ENCODE measurements at regions not wholly inside any gene's neighbourhood (a gene's known extent, or its start where the extent isn't known, plus 50 kb on each side); places are given as distances from the start of the nearest gene placed in this dataset.

DNA sequence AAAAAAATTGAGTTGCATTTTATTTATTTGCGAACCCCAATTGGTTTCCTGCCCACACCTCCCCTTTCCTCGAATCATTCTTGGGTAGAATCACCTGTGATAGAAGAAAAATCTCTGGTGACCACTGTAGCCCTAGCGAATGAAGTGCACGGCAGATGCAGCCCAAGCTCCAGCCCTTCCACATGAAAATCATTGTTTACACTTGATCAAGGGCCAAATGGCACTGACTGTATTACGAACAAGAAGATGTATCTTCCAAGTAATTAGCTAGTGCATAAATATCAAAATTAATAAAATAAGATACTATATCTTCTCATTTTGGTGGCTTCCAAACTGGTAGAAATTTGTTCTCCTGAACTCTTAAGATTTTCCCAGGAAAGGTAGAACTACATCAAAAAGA lies 93.4 kb upstream of the ARID1B start:
- no peaks in the 10 kb centered on the region for H3K36me3 Mint-ChIP-seq (ENCODE audit: low read depth)
- Histone ChIP-seq H2AFZ (no peak overlapping the region), H3K4me1 (ENCODE audit: insufficient read depth) (peaks cover 14% of the 10 kb centered on the region), H3K79me2 (replicated peaks; ENCODE audit: insufficient read depth) (no peaks in the 10 kb centered on the region), H3K27ac (ENCODE audit: low read depth) (no peak overlapping the region), H3K4me2 (no peak overlapping the region), H3K27me3 (ENCODE audit: insufficient read depth) (peaks cover 8% of the 10 kb centered on the region), H3K36me3 (ENCODE audit: insufficient read depth) (no peaks in the 10 kb centered on the region), H4K20me1 (replicated peaks; ENCODE audit: insufficient read depth) (no peaks in the 10 kb centered on the region), H3K9me2 (ENCODE audit: insufficient read depth) (peaks cover 6% of the 10 kb centered on the region; the same call in 1 of the 2 replicates), H3K4me3 (no peak overlapping the region), H3F3A (replicated peaks; ENCODE audit: low read depth) (no peaks in the 10 kb centered on the region)
- ATAC-seq, result no peak
- H3K27me3 Mint-ChIP-seq (ENCODE audit: insufficient read depth, low read depth, poor library complexity), result peaks cover 2% of the 10 kb centered on the region
- H3K9me3 Mint-ChIP-seq, result no peaks in the 10 kb centered on the region; the same call in 1 of the 3 replicates
- TF ChIP-seq JUNB (IDR thresholded peaks at IDR 0.05; ENCODE audit: unreplicated experiment) (no peak), STAT1 (IDR thresholded peaks at IDR 0.05; ENCODE audit: unreplicated experiment) (no peak), POLR2AphosphoS5 (IDR thresholded peaks at IDR 0.05; ENCODE audit: low read depth) (no peak), ZNF331 (CRISPR knock-in tag; IDR thresholded peaks at IDR 0.05; ENCODE audit: low read depth) (no peak), EZH2phosphoT487 (IDR thresholded peaks at IDR 0.05; ENCODE audit: unreplicated experiment) (no peak), ZNF114 (CRISPR knock-in tag; IDR thresholded peaks at IDR 0.05) (no peak), EZH2 (IDR thresholded peaks at IDR 0.05; ENCODE audit: low read depth, unreplicated experiment) (no peak), NANOG (IDR thresholded peaks at IDR 0.05; ENCODE audit: borderline replicate concordance) (no peak), CREB1 (CRISPR knock-in tag; IDR thresholded peaks at IDR 0.05; ENCODE audit: low read depth) (no peak)
- TF ChIP-seq, protein P1, sequence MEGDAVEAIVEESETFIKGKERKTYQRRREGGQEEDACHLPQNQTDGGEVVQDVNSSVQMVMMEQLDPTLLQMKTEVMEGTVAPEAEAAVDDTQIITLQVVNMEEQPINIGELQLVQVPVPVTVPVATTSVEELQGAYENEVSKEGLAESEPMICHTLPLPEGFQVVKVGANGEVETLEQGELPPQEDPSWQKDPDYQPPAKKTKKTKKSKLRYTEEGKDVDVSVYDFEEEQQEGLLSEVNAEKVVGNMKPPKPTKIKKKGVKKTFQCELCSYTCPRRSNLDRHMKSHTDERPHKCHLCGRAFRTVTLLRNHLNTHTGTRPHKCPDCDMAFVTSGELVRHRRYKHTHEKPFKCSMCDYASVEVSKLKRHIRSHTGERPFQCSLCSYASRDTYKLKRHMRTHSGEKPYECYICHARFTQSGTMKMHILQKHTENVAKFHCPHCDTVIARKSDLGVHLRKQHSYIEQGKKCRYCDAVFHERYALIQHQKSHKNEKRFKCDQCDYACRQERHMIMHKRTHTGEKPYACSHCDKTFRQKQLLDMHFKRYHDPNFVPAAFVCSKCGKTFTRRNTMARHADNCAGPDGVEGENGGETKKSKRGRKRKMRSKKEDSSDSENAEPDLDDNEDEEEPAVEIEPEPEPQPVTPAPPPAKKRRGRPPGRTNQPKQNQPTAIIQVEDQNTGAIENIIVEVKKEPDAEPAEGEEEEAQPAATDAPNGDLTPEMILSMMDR (conservative IDR thresholded peaks at IDR 0.05; ENCODE audit: low read depth in 2 of 2), result no peak
- TF ChIP-seq, protein P2, sequence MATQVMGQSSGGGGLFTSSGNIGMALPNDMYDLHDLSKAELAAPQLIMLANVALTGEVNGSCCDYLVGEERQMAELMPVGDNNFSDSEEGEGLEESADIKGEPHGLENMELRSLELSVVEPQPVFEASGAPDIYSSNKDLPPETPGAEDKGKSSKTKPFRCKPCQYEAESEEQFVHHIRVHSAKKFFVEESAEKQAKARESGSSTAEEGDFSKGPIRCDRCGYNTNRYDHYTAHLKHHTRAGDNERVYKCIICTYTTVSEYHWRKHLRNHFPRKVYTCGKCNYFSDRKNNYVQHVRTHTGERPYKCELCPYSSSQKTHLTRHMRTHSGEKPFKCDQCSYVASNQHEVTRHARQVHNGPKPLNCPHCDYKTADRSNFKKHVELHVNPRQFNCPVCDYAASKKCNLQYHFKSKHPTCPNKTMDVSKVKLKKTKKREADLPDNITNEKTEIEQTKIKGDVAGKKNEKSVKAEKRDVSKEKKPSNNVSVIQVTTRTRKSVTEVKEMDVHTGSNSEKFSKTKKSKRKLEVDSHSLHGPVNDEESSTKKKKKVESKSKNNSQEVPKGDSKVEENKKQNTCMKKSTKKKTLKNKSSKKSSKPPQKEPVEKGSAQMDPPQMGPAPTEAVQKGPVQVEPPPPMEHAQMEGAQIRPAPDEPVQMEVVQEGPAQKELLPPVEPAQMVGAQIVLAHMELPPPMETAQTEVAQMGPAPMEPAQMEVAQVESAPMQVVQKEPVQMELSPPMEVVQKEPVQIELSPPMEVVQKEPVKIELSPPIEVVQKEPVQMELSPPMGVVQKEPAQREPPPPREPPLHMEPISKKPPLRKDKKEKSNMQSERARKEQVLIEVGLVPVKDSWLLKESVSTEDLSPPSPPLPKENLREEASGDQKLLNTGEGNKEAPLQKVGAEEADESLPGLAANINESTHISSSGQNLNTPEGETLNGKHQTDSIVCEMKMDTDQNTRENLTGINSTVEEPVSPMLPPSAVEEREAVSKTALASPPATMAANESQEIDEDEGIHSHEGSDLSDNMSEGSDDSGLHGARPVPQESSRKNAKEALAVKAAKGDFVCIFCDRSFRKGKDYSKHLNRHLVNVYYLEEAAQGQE (IDR thresholded peaks at IDR 0.05; ENCODE audit: unreplicated experiment), result no peak
- TF ChIP-seq, protein P3, sequence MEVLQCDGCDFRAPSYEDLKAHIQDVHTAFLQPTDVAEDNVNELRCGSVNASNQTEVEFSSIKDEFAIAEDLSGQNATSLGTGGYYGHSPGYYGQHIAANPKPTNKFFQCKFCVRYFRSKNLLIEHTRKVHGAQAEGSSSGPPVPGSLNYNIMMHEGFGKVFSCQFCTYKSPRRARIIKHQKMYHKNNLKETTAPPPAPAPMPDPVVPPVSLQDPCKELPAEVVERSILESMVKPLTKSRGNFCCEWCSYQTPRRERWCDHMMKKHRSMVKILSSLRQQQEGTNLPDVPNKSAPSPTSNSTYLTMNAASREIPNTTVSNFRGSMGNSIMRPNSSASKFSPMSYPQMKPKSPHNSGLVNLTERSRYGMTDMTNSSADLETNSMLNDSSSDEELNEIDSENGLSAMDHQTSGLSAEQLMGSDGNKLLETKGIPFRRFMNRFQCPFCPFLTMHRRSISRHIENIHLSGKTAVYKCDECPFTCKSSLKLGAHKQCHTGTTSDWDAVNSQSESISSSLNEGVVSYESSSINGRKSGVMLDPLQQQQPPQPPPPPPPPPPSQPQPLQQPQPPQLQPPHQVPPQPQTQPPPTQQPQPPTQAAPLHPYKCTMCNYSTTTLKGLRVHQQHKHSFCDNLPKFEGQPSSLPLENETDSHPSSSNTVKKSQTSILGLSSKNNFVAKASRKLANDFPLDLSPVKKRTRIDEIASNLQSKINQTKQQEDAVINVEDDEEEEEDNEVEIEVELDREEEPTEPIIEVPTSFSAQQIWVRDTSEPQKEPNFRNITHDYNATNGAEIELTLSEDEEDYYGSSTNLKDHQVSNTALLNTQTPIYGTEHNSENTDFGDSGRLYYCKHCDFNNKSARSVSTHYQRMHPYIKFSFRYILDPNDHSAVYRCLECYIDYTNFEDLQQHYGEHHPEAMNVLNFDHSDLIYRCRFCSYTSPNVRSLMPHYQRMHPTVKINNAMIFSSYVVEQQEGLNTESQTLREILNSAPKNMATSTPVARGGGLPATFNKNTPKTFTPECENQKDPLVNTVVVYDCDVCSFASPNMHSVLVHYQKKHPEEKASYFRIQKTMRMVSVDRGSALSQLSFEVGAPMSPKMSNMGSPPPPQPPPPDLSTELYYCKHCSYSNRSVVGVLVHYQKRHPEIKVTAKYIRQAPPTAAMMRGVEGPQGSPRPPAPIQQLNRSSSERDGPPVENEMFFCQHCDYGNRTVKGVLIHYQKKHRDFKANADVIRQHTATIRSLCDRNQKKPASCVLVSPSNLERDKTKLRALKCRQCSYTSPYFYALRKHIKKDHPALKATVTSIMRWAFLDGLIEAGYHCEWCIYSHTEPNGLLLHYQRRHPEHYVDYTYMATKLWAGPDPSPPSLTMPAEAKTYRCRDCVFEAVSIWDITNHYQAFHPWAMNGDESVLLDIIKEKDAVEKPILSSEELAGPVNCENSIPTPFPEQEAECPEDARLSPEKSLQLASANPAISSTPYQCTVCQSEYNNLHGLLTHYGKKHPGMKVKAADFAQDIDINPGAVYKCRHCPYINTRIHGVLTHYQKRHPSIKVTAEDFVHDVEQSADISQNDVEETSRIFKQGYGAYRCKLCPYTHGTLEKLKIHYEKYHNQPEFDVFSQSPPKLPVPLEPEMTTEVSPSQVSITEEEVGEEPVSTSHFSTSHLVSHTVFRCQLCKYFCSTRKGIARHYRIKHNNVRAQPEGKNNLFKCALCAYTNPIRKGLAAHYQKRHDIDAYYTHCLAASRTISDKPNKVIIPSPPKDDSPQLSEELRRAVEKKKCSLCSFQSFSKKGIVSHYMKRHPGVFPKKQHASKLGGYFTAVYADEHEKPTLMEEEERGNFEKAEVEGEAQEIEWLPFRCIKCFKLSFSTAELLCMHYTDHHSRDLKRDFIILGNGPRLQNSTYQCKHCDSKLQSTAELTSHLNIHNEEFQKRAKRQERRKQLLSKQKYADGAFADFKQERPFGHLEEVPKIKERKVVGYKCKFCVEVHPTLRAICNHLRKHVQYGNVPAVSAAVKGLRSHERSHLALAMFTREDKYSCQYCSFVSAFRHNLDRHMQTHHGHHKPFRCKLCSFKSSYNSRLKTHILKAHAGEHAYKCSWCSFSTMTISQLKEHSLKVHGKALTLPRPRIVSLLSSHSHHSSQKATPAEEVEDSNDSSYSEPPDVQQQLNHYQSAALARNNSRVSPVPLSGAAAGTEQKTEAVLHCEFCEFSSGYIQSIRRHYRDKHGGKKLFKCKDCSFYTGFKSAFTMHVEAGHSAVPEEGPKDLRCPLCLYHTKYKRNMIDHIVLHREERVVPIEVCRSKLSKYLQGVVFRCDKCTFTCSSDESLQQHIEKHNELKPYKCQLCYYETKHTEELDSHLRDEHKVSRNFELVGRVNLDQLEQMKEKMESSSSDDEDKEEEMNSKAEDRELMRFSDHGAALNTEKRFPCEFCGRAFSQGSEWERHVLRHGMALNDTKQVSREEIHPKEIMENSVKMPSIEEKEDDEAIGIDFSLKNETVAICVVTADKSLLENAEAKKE (CRISPR knock-in tag; IDR thresholded peaks at IDR 0.05), result no peak
- TF ChIP-seq, protein P4, sequence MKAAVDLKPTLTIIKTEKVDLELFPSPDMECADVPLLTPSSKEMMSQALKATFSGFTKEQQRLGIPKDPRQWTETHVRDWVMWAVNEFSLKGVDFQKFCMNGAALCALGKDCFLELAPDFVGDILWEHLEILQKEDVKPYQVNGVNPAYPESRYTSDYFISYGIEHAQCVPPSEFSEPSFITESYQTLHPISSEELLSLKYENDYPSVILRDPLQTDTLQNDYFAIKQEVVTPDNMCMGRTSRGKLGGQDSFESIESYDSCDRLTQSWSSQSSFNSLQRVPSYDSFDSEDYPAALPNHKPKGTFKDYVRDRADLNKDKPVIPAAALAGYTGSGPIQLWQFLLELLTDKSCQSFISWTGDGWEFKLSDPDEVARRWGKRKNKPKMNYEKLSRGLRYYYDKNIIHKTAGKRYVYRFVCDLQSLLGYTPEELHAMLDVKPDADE (IDR thresholded peaks at IDR 0.05), result no peak
- DNase-seq (ENCODE audit: low spot score), result no peak
- H3K27ac Mint-ChIP-seq, result no peak overlapping the region
- H3K4me1 Mint-ChIP-seq, result peaks cover 24% of the 10 kb centered on the region
- no peak overlapping the region for H3K4me3 Mint-ChIP-seq

All from GM23338 (cell line).